CD4-positive, alpha-beta T cell (primary cell): ENCODE measurements at regions not wholly inside any gene's neighbourhood (a gene's known extent, or its start where the extent isn't known, plus 50 kb on each side); places are given as distances from the start of the nearest gene placed in this dataset.

ENCODE experiments used
- ATAC-seq: fragments of 200-7000 bp; cut with Tn5 transposase; one replicate; pipeline ENCODE4 v1.10.0; 2022; ENCODE audit warnings: mild to moderate bottlenecking; ENCODE audit not compliant: poor library complexity
- CTCF ChIA-PET: fragments of 350-600 bp; sonication (Branson Sonifier 250); formaldehyde crosslinking; loops from one replicate; lab custom pipeline; 2021; ENCODE audit warnings: antibody characterized with exemption, inconsistent platforms; lab: Charles Lee
- POLR2A ChIA-PET: fragments of 350-600 bp; sonication (Branson Sonifier 250); formaldehyde crosslinking; loops from one replicate; lab custom pipeline; 2021; ENCODE audit warnings: antibody characterized with exemption, inconsistent platforms; lab: Charles Lee
- DNase-seq, 14 experiments: peaks; one replicate each; pipeline ENCODE4 v3.0.0-alpha.2; 2013 to 2020; ENCODE audit warnings: mixed read lengths in 2 of 14
- H3K27ac ChIP-seq, 2 donors: one replicate each; pipeline versions ENCODE4 v1.5.1 to v1.7.0; 2013; ENCODE audit warnings: low read length in 2 of 2, low read depth in 1 of 2, mild to moderate bottlenecking in 1 of 2
- H3K27me3 ChIP-seq, 2 experiments: 1 replicate in 1 of 2; 2 replicates in 1 of 2; pipeline versions ENCODE4 v1.6.1 to v1.7.0; 2013; ENCODE audit warnings: low read length in 2 of 2, control low read depth in 1 of 2, mild to moderate bottlenecking in 1 of 2, moderate library complexity in 1 of 2; ENCODE audit not compliant: insufficient read depth in 2 of 2, control insufficient read depth in 1 of 2
- H3K36me3 ChIP-seq: one replicate; pipeline ENCODE4 v1.6.1; 2013; ENCODE audit warnings: low read length, control low read depth; ENCODE audit not compliant: insufficient read depth
- H3K4me1 ChIP-seq: one replicate; pipeline ENCODE4 v1.6.1; 2013; ENCODE audit warnings: low read length, control low read depth; ENCODE audit not compliant: insufficient read depth
- H3K4me3 ChIP-seq: one replicate; pipeline ENCODE4 v1.5.1; 2013; ENCODE audit warnings: mild to moderate bottlenecking, low read length, moderate library complexity
- H3K9me3 ChIP-seq, 2 experiments: 1 replicate in 1 of 2; 2 replicates in 1 of 2; pipeline versions ENCODE4 v1.6.1 to v1.7.0; 2013; ENCODE audit warnings: low read length in 2 of 2, mild to moderate bottlenecking in 2 of 2, control low read depth in 1 of 2, moderate library complexity in 1 of 2; ENCODE audit not compliant: control insufficient read depth in 1 of 2, insufficient read depth in 1 of 2
- H3K27ac Mint-ChIP-seq: one replicate; pipeline ENCODE4 v1.8.0; 2020; ENCODE audit warnings: mixed read lengths
- H3K27me3 Mint-ChIP-seq: one replicate; pipeline ENCODE4 v1.8.0; 2021; ENCODE audit warnings: mixed read lengths
- H3K36me3 Mint-ChIP-seq: one replicate; pipeline ENCODE4 v1.8.0; 2021; ENCODE audit warnings: low read depth, mixed read lengths
- H3K4me1 Mint-ChIP-seq: one replicate; pipeline ENCODE4 v1.8.0; 2021; ENCODE audit warnings: low read depth, mixed read lengths
- H3K4me3 Mint-ChIP-seq: one replicate; pipeline ENCODE4 v1.8.0; 2020; ENCODE audit warnings: mild to moderate bottlenecking, mixed read lengths
- H3K9me3 Mint-ChIP-seq: one replicate; pipeline ENCODE4 v1.8.0; 2020; ENCODE audit warnings: mixed read lengths
- CTCF ChIP-seq: fragments of 200-600 bp; IDR thresholded peaks from one replicate; pipeline ENCODE4 v1.8.0; 2022; ENCODE audit warnings: antibody characterized with exemption, mild to moderate bottlenecking
- intact Hi-C, 2 experiments: fragments of 100-400 bp; cut with DNase I in 1 of 2; cut with micrococcal nuclease in 1 of 2; formaldehyde crosslinking; loops; one replicate each; pipeline versions ENCODE4 v1.15.1 to v1.9.0; 2023 to 2025; cut with DNase I, micrococcal nuclease

- H3K27ac ChIP-seq = no peak overlapping the region
- H3K36me3 ChIP-seq = no peaks in the 10 kb centered on the region
- H3K27me3 ChIP-seq = no peaks in the 10 kb centered on the region
- DNase-seq = no peak
- H3K9me3 ChIP-seq = peaks cover 0 to 4% of the 10 kb centered on the region in 2 experiments
- intact Hi-C loops = no loop called here
- H3K4me1 Mint-ChIP-seq = no peaks in the 10 kb centered on the region
- ATAC-seq = no peak
- no peaks in the 10 kb centered on the region for H3K4me1 ChIP-seq
- no peak overlapping the region for H3K27ac Mint-ChIP-seq
- H3K27me3 Mint-ChIP-seq = peaks cover 9% of the 10 kb centered on the region
- H3K9me3 Mint-ChIP-seq = no peaks in the 10 kb centered on the region
- CTCF ChIA-PET = no interaction called here
- no peak for TF ChIP-seq CTCF
- no peak overlapping the region for H3K4me3 Mint-ChIP-seq
- no peaks in the 10 kb centered on the region for H3K36me3 Mint-ChIP-seq
- POLR2A ChIA-PET = no interaction called here
- H3K4me3 ChIP-seq = no peak overlapping the region
Observed at GRCh38 chr2:19746137-19746600, 155.6 kb downstream of the TTC32 start.

- Mint-ChIP-seq H3K4me3 (no peak overlapping the region), H3K4me1 (no peaks in the 10 kb centered on the region), H3K27me3 (peaks cover 3% of the 10 kb centered on the region), H3K27ac (no peak overlapping the region), H3K36me3 (no peaks in the 10 kb centered on the region), H3K9me3 (no peaks in the 10 kb centered on the region)
- no peak for ATAC-seq
- ChIA-PET CTCF (no interaction called here), POLR2A (no interaction called here)
- intact Hi-C loops = no loop called here
- H3K4me1 ChIP-seq = no peaks in the 10 kb centered on the region
- H3K4me3 ChIP-seq = no peak overlapping the region
- no peaks in the 10 kb centered on the region for H3K27me3 ChIP-seq
- TF ChIP-seq CTCF = no peak
- no peak for DNase-seq
- no peaks in the 10 kb centered on the region for H3K36me3 ChIP-seq
- peaks cover 0 to 4% of the 10 kb centered on the region in 2 experiments for H3K9me3 ChIP-seq
- H3K27ac ChIP-seq = no peak overlapping the region
Observed at GRCh38 chr2:19745318-19746136, 156.3 kb downstream of the TTC32 start.

GRCh38 chr2:19744456-19745199 lies 157.2 kb downstream of the TTC32 start:
- Histone ChIP-seq H3K4me3 (no peak overlapping the region), H3K27me3 (no peaks in the 10 kb centered on the region), H3K9me3 (peaks cover 0 to 4% of the 10 kb centered on the region in 2 experiments), H3K36me3 (no peaks in the 10 kb centered on the region), H3K27ac (no peak overlapping the region), H3K4me1 (no peaks in the 10 kb centered on the region)
- Mint-ChIP-seq H3K27me3 (no peaks in the 10 kb centered on the region), H3K4me3 (no peak overlapping the region), H3K36me3 (no peaks in the 10 kb centered on the region), H3K27ac (no peak overlapping the region), H3K4me1 (no peaks in the 10 kb centered on the region), H3K9me3 (no peaks in the 10 kb centered on the region)
- POLR2A ChIA-PET = no interaction called here
- CTCF ChIA-PET = no interaction called here
- DNase-seq (no peak), ATAC-seq (no peak)
- intact Hi-C loops = no loop called here
- TF ChIP-seq CTCF = no peak
